ENCODE measurements at regions not wholly inside any gene's neighbourhood (a gene's known extent, or its start where the extent isn't known, plus 50 kb on each side); places are given as distances from the start of the nearest gene placed in this dataset.

DNA sequence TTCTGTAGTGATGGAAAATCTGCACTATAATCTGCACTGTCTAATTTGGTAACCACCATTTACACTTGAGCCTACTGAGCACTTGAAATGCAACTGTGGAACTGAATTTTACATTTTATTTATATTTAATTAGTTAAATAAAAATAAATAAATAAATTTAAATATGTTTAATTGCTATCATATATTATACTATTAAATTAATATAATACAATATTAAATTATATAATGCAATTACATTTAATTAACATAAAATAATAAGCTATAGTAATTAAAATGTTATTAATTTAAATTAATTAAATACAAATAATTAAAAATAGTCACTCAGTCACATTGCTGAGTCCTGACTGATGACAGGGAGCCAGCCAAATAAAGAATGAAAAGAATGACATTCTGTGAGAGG is 170.2 kb upstream of the F9 start:
- no peak for TF ChIP-seq CTCF (conservative IDR thresholded peaks at IDR 0.05; ENCODE audit: low read depth in 2 of 2)
- no peak for TF ChIP-seq EZH2phosphoT487 (IDR thresholded peaks at IDR 0.05; ENCODE audit: unreplicated experiment)
- no peak for TF ChIP-seq EZH2 (IDR thresholded peaks at IDR 0.05; ENCODE audit: low read depth, unreplicated experiment)
- no peak for TF ChIP-seq POLR2AphosphoS5 (IDR thresholded peaks at IDR 0.05; ENCODE audit: low read depth)
- no peak for TF ChIP-seq REST (IDR thresholded peaks at IDR 0.05; ENCODE audit: unreplicated experiment)
- no peak for TF ChIP-seq JUNB (IDR thresholded peaks at IDR 0.05; ENCODE audit: unreplicated experiment)
- TF ChIP-seq CREB1 (CRISPR knock-in tag; IDR thresholded peaks at IDR 0.05; ENCODE audit: low read depth), result no peak
- TF ChIP-seq ETS1 (IDR thresholded peaks at IDR 0.05), result no peak
- TF ChIP-seq ZNF331 (CRISPR knock-in tag; IDR thresholded peaks at IDR 0.05; ENCODE audit: low read depth), result no peak
- TF ChIP-seq NANOG (IDR thresholded peaks at IDR 0.05; ENCODE audit: borderline replicate concordance), result no peak
- no peak for TF ChIP-seq STAT1 (IDR thresholded peaks at IDR 0.05; ENCODE audit: unreplicated experiment)
